DOHH2 (cell line): ENCODE measurements at regions not wholly inside any gene's neighbourhood (a gene's known extent, or its start where the extent isn't known, plus 50 kb on each side); places are given as distances from the start of the nearest gene placed in this dataset.

Experiments
- CTCF ChIP-seq: fragments of 200-600 bp; sonication (generic); IDR thresholded peaks from one replicate; pipeline ENCODE4 v1.5.1; 2014; ENCODE audit warnings: antibody characterized with exemption, mild to moderate bottlenecking, low read depth, low read length; ENCODE audit not compliant: poor library complexity, severe bottlenecking
- EZH2phosphoT487 ChIP-seq: fragments of 200-600 bp; sonication (generic); IDR thresholded peaks from 2 replicates; pipeline ENCODE4 v1.6.1; 2017; ENCODE audit warnings: borderline replicate concordance, mild to moderate bottlenecking, antibody characterized with exemption, low read length, moderate library complexity, mixed read lengths

- TF ChIP-seq CTCF: no peak
- TF ChIP-seq EZH2phosphoT487: no peak
Observed at GRCh38 chr4:30600246-30601017, 119.7 kb upstream of the PCDH7 start.
